Endothelial cell of umbilical vein (primary cell): ENCODE measurements at regions not wholly inside any gene's neighbourhood (a gene's known extent, or its start where the extent isn't known, plus 50 kb on each side); places are given as distances from the start of the nearest gene placed in this dataset.

Experiments used
- FOS ChIP-seq: IDR thresholded peaks from 2 replicates; pipeline ENCODE4 v1.6.1; 2011; ENCODE audit warnings: mild to moderate bottlenecking, low read length, moderate library complexity, borderline replicate concordance; ENCODE audit not compliant: insufficient read depth
- POLR2A ChIP-seq: IDR thresholded peaks from 2 replicates; pipeline ENCODE4 v1.6.1; 2012; ENCODE audit warnings: low read depth, mild to moderate bottlenecking, control low read depth, low read length
- TF ChIP-seq, protein P1 (sequence below), 2 donors: IDR thresholded peaks; 1 replicate in 1 of 2; 2 replicates in 1 of 2; pipeline ENCODE4 v1.5.1; 2011; ENCODE audit warnings: low read length in 2 of 2, mild to moderate bottlenecking in 2 of 2, moderate library complexity in 2 of 2, control low read depth in 1 of 2, inconsistent platforms in 1 of 2, low read depth in 1 of 2; ENCODE audit not compliant: insufficient read depth in 1 of 2; ENCODE audit errors: extremely low read depth in 1 of 2

DNA sequence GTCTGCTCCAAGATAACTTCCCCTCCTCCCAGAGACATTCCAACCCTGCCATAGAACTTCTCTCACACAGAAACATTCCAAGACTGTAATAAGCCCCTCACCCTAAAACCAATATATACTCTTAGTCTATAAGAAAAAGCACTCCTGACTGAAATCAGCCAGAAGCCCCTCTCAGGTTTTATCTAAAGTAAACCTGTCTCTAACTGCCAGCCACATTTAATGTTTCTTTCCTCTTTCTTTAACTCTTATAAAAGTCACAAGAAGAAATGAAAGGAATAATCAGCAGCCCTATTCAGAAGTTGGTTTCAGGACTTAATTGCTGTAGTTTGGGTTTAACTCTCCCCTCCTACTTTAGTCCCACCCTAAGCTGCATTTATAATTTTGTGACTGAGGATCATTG, 165.0 kb upstream of the ZCCHC13 start:
- TF ChIP-seq POLR2A (no peak), FOS (no peak)
- TF ChIP-seq, protein P1, sequence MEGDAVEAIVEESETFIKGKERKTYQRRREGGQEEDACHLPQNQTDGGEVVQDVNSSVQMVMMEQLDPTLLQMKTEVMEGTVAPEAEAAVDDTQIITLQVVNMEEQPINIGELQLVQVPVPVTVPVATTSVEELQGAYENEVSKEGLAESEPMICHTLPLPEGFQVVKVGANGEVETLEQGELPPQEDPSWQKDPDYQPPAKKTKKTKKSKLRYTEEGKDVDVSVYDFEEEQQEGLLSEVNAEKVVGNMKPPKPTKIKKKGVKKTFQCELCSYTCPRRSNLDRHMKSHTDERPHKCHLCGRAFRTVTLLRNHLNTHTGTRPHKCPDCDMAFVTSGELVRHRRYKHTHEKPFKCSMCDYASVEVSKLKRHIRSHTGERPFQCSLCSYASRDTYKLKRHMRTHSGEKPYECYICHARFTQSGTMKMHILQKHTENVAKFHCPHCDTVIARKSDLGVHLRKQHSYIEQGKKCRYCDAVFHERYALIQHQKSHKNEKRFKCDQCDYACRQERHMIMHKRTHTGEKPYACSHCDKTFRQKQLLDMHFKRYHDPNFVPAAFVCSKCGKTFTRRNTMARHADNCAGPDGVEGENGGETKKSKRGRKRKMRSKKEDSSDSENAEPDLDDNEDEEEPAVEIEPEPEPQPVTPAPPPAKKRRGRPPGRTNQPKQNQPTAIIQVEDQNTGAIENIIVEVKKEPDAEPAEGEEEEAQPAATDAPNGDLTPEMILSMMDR (IDR thresholded peaks at IDR 0.05; ENCODE audit: extremely low read depth in 1 of 2, insufficient read depth in 1 of 2, low read depth in 1 of 2, low read length in 2 of 2): no peak
